ENCODE measurements at regions not wholly inside any gene's neighbourhood (a gene's known extent, or its start where the extent isn't known, plus 50 kb on each side); places are given as distances from the start of the nearest gene placed in this dataset.

DNA sequence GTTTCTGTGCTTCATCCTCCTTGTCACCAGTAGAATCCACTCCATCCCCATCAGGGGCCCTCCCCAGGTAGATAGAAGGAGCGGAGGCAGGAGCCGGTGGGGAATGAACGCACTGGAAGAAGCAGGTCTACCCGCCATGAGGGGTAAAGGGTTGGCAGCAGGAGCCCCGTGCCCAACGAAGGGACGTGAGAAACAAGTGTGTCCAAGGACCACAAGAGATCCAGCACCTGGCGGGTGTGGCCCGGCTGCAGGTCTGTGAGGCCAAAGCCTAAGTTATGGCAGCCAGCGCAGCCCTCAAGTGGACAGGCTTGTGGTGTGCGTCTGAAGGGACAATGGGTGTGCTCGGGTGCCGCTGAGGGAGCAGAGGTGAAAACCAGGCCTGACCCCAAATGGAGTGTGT lies 94.3 kb downstream of the IRX2 start:
- DNase-seq (ENCODE audit: low read depth), result no peak

DNA sequence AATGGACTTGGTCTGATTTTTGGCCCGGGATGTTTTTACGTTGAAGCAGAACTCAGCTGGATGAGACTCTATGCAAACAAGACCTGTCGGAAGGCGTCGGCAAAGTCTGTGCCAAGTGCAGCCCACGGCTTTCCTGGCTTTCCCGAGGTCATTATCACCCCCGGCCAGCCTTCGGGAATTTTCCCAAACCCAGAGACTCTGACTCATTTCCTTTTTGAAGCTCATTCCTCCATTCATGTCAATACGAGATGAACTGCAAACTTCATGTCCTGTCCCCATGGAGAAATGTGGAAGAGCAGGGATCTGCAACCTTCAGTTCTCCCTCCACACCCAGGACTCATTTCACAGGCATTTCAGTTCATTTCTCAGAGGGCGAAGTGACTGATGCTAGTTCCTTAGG lies 95.3 kb downstream of the IRX2 start:
- DNase-seq (ENCODE audit: low read depth), result no peak

DNA sequence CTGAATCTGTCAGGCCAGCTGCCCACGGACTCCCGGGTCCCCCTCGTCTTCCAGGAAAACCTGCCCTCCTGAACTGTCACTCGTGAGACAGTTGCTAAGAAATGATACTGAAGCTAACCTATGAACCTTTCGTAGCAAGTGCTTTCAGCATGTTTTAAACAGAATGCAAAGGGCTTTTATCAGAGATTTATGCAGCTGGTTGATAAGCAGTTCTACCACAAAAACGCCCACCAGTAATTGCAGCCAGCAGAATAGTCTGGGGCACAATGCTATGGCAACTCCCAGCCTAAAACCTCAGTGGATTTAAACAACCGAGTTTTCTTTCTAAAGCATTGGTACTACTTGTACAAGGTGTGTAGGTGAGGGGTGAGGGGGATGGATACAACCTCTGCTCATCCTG lies 97.5 kb downstream of the IRX2 start:
- no peak for DNase-seq (ENCODE audit: low read depth)

DNA sequence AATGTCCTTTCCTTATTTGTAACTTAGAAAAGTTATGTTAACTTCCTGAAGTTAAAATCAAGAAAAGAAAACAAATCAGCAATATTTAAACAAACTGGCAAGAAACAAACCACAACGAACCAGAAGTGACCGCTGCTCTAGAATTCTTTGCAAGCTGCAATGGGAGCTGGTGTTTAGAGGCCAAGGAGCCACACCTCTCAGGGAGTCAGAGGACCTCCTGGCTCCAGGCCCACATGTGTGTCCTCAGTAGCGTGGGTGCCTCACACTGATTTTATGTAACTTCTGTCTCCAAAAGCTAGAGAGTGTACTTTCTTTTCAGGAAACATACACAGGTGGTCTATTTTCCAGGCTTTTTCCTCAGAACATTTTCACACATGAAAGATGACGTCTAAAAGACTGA lies 100.4 kb downstream of the IRX2 start:
- no peak for DNase-seq (ENCODE audit: low read depth)

DNA sequence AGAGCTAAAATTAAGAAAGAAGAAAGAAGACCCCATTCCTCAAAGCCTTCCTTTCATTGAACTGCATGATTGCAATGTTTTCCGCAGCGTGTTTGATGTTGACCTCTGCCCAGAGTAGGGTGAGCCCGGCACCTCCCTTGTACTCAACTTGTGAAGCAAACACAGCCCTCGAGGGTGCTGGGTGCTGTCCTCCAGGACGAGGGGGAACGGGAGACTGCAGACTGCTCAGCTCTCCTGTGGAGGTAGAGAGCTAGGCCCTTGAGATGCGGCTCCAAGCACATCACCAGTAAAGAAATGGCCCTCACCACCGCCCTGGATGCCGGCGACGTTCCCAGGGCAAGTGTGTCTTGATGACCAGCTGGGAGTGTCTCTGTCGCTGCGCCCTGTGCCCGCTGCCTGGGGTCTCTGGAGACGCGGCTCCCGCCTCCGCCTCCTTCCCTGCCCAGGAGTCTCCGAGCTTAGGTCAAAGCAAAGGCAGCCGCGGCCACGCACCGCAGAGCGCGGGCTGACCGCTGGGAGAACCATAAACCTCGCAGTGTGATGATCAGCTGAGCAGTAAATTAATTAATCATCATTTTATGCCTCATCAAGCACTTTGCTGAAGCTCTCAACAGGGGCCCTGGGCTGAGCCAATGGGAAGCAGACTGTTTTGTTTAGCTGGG lies 108.7 kb downstream of the IRX2 start:
- no peak for DNase-seq (ENCODE audit: low read depth)

DNA sequence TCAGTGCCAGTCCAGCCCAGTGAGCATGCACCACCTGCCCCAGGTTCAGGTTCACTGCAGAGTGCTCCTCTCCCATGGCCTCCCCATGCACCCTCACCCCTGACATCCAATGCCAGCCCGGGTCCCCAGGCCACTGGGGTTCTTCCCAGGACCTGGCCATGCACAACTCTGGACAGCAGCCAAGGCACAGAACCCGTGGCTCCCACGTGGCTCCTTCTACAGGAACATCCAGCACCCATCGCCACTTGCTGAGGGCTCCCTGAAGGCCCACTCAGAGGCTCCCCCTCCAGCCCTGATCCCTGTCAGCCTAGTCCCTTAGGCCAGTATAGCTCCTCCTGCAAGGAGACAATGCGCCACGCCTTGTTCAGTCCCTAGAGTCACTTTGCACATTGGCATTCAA lies 110.8 kb downstream of the IRX2 start:
- DNase-seq (ENCODE audit: low read depth), result no peak

DNA sequence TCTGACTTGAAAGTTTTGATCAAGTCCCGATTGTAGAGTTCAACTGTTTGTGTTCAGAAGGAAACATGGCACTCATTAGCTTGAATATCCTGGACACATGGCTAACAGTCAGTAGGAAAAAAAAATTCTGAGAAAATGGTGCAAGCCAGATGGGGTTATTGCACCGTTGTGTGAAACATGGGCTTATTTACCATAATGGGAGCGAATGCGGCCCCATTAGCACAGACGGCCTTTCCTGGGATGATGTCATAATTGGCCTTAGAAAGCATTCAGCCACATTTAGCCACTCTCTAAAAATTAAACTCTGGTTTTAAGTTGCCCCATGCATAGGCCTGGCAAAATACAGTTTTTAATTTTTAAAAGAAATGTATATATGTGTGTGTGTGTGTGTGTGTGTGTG lies 112.1 kb downstream of the IRX2 start:
- no peak for DNase-seq (ENCODE audit: low read depth)

DNA sequence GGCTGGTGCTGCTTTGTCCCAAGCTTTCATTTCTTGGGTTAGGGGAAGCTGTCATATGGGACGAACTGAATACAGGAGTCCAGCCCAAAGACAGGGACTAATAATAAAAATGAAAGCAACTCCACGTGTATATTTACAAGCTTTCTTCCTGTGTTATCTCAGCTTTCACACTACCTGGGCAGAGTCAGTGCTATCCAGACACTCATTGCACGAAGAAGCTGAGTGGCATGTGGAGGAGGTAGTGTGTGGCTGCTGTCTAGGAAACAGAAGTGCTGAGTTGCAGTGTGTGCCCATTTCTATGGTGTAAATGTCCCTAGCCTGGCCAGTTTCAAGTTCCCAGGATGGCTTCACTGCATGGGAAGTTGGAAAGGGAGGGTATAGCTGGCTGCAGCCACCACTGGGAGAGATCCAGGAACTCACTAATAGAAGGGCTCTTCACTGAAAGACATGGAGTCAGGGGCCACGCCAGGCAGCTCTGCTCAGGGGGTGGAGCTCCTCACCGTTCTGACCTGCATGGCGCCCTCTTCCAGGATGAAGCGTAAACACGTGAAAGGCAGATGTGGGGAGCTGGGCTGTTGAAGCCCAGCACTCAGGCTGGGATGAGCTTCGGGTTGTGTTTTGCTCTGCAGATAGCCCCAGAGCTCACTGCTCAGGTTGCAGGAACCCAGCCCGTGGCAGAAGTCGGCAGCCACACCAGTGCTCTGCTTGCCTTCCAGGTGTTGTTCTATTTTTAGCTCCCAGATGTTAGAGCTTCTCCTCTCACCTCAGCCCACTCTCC lies 116.9 kb downstream of the IRX2 start:
- no peak for DNase-seq (ENCODE audit: low read depth)

DNA sequence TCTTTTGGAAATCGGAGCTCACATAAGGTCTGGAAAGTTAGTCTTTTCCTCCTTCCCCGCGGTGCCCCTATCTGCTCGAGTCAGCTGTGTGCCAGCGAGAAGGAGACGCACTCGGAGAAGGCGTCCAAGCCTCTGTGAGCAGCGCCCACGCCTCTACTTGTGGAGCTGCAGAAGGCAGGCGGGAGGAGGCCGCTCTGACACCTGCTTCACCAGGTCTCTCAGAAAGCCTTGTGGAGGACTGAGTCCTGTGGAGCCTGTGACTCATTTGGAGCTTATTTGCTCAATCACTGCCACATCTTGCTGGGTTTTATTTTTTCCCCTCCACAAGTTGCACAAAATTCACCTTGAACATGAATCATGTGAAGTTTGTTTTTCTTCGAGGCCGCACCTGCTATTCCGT lies 117.5 kb downstream of the IRX2 start:
- DNase-seq (ENCODE audit: low read depth), result no peak

DNA sequence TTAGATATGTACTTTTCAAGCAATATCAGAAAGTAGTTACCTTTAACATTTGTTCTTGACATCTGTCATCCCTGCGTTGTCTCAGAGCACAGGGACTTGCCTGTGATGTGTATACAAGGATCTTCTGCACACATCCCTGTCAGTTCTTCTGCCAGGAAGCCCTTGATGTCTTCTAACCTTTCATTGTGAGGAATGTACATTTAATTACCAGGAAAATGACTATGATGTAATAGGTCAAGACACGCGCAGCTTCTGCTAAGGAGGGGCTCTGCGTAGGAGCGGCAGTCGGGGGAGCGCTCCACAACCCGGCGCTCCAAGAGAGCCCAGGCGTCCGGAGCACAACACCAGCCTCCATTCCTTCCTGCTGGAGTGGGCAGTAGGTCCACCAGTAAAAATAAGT lies 119.7 kb downstream of the IRX2 start:
- no peak for DNase-seq (ENCODE audit: low read depth)

DNA sequence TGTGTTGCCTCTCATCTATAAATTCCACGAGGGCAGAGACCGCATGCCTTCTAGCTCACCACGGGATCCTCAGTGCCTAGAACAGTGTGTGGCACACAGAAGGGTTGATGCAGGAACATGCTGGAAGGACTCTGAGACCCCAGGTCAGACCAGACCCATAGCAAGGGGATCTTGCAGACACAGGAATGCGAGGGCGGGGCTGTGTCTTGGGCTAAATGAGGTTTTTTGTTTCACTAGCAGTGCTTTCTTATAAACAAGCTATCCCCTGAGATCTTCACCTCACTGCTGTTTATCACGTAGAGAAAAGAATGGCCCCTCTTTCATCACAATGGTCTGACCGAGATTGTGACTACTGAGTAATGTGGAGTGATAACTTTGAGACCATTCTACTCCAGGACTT lies 122.4 kb downstream of the IRX2 start:
- no peak for DNase-seq (ENCODE audit: low read depth)

DNA sequence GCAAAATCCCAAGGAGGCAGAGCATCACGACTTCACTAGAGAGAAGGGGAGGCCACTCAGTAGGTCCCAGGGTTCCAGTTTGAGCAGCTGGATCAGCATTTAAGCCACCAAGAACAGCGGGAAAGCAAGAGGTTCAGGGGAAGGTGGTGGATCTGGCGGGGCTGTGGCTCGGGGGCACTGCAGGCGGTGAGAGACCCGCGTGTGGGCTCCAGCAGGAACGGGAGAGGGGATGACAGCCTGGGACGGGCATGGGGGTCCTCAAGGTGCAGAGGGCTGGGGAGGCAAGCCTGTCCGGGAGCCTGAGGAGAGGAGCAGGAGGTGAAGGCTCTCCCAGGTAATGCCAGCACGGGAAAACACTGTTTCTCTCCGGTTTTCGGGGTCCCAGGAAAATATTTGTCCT lies 123.6 kb downstream of the IRX2 start:
- DNase-seq (ENCODE audit: low read depth), result no peak

DNA sequence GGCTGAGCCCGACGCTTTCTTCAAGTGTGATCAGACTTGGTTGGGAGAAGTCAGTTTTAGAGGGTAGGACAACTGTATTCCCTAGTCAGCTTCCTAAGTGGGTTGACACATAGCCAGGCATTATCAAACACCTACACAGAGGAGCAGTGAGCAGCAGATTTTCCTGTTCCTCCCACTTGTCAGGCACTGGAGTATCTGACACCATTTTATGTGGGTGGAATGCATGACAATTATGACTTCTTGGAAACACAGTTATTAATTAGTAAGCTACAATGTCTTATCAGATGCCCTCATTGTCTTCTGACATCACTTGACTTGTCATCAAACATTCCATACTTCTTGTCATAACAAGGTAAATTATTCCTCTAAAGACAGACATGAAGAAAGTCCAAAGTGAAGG lies 124.9 kb downstream of the IRX2 start:
- no peak for DNase-seq (ENCODE audit: low read depth)

DNA sequence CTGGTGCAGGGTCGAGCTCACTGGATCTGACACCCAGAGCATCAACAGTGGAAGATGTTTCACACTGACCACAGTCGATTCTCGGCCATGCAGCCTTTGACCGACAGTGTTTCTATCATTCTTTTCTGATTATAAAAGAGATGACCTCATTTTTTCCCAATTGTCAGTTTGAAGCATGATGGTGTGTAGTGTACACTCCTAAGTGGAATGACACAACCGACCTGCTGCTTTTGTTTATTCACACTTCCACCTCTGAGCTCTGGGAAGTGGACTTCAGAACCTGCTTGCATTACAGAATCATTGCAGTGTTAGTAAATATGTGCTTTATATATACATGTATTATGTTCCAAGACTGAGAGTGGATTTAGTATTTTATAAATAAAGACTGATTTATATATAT lies 128.6 kb downstream of the IRX2 start:
- DNase-seq (ENCODE audit: low read depth), result no peak

DNA sequence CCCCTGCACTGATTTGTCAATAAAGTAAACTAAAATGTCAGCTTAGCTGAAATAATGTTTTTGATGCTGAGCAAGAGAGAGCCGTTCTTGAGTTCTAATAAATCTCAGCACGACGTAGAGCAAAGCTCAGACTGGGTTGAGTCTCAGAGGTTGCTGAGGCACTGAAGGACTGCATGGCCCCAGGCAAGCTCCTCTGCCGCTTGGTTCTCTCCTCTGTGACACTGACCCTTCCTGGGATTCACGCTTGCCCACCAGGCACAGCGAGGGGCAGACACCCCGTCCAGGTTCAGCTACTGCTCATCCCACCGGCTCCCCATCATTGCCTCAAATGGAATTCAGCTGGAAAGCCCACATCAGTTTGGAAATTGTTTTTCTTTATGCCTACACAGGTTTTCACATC lies 129.8 kb downstream of the IRX2 start:
- no peak for DNase-seq (ENCODE audit: low read depth)

DNA sequence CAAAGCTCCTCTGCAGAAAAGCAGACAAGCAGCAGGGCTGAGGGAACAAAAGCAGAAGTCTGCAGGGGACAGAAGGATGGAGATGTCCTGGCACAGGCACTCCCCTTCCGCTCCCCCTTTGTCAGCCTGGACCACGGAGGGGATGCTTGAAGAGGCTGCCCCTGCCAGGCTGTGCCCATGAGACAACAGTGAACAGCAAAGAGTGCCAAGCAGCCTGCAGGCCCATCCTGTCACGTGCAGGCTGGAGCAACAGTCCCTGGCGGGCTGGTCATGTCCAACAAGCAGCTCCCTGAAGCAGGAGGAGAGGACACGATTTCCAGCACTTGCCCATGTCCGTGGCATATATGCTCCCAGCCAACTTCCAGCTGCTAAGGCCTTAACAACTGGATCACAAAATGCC lies 132.3 kb downstream of the IRX2 start:
- no peak for DNase-seq (ENCODE audit: low read depth)

DNA sequence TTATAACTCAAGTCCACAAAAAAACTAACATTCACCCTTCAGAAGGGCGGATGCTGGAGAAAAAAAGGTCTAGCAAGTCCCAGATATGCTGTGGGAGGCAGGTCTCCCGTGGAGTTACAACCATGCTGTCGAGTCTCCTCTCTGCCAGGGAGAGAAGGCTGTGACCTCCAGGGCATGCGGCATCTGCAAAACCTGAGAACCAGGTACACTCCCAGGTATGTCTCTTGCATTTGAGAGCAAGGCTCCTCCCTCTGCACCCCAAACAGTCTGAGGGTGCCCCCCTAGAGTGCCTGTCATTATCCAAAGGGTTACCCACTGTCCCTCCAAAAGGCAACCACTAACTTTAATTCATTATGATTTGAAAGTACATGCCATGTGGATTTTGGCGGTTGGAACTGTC lies 134.0 kb downstream of the IRX2 start:
- no peak for DNase-seq (ENCODE audit: low read depth)

DNA sequence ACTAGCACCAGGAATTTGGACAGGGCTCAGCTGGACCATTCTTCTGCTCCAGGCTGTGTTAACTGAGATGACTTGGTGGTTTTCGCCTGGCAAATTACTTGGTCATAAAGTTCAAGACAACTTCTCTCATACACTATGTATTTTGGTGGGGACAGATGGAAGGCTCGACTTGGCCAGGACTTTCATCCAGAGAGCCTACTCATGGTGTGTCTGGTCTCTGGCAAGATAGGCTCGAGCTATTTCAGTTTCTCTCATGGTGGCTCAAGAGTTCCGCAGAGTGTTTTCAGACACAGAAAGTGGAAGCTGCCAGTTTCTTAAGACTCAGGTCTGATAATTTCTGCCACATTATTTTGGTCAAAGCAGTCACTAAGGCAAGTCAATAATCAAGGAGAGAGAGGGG lies 135.6 kb downstream of the IRX2 start:
- DNase-seq (ENCODE audit: low read depth), result no peak

DNA sequence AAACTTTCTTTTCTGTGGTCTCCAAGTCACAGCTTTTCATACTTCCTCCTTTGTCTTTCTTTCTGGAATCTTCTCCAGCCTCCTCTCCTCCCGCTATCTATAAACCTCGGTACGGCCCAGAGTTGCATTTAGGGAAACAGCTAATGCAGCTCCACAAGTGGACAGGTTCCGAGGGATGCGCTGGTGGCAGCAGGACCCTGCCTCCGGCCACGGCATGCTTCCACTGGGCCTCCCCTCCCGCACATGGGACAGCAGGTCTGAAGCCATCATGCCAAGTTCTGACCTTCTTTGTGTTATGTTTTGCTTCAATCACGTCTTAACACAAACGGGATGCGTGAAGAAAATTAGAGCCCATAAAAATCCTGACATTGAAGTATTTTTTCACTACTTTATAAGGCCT lies 136.9 kb downstream of the IRX2 start:
- no peak for DNase-seq (ENCODE audit: low read depth)

DNA sequence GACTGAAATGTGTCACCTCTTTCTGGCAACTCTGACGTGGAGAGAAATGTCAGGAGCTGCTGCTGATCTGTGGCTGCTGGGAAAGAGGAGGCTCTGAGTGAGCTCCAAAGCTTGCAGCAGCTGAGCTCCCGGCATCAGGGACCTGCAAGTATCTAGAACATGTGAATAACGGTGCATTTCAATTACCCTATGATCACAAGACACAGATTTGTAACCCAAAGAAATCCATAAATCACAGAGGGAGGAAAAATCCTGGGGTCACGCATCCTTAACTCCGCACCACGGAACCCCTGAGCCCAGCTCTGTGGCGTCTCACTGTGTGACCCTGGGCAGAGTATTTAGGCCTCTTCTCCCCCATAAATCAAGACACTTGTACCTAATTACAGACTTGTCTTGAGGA lies 139.8 kb downstream of the IRX2 start:
- no peak for DNase-seq (ENCODE audit: low read depth)

DNA sequence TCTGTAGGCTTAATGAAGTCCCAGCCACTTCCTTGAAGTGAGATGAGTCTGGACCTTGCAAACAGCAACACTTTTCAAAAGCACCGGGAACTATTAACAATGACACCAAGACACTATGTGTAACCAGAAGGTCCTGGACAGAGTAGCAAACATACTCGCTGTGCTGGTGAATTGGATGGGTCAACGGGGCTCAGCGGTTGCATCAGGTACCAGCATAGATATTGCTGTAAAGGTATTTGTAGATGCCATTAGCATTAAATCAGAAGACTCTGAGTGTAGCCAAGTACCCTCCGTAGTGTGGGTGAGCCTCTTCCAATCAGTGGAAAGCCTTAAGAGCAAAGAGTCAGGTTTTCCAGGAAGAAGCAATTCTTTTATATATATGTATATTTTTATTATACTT lies 140.5 kb downstream of the IRX2 start:
- no peak for DNase-seq (ENCODE audit: low read depth)

DNA sequence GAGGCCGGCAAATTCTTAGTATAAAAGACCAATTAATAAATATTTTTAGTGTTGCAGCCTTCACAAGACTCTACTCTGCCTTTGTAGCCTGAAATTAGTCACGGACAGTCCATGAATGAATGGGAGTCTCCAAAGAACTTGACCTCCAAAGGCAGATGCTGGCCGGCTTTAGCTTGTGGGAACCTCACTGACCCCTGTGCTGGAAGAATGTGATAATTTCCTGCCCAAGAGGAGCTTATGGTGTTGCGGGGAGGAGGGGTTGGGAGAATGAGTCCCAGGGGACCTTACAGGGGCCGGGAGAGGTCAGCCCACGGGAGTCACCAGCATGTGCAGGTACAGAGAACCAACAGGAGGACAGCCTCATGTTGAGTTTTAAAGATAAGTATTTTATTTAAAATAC lies 143.1 kb downstream of the IRX2 start:
- no peak for DNase-seq (ENCODE audit: low read depth)

DNA sequence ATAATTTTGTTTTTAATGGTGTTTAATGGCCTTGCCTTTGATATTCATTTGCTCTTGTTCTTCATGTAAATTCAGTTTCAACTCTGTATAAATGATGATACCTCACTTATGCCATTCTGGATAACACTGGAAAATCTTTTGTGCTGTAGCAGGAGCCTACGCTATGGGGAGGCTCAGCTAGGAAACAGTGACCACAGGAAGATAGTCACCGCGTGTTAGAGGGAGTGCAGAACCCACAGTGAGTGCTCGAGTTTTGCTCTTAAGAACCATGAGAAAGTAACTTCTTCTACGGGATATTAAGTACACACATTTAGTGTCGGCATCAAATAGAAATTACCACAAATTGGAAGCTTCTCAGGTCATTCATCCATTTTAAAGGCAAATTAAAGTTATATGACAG lies 143.9 kb downstream of the IRX2 start:
- DNase-seq (ENCODE audit: low read depth), result no peak

DNA sequence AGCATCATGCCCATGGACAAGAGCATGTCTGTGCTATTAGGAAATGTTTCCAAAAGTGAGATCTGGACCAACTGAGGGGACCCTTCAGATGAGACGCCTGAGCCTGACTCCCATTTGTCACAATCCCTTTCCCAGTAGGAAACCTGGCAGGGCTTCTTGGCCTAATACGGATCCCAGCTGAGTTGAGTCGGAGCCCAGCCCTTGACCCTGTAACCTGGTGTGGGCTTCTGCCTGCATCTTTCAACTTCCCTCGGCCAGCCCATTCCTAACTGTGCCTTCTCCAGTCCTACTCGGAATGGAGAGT lies 148.3 kb downstream of the IRX2 start:
- no peak for DNase-seq (ENCODE audit: low read depth)

All from fibroblast of the conjunctiva (primary cell).